ENCODE measurements at regions not wholly inside any gene's neighbourhood (a gene's known extent, or its start where the extent isn't known, plus 50 kb on each side); places are given as distances from the start of the nearest gene placed in this dataset.

- TF ChIP-seq POLR2AphosphoS5 (IDR thresholded peaks at IDR 0.05) (no peak), POLR2A (IDR thresholded peaks at IDR 0.05) (no peak), EP300 (IDR thresholded peaks at IDR 0.05) (no peak)
- TF ChIP-seq, protein P1, sequence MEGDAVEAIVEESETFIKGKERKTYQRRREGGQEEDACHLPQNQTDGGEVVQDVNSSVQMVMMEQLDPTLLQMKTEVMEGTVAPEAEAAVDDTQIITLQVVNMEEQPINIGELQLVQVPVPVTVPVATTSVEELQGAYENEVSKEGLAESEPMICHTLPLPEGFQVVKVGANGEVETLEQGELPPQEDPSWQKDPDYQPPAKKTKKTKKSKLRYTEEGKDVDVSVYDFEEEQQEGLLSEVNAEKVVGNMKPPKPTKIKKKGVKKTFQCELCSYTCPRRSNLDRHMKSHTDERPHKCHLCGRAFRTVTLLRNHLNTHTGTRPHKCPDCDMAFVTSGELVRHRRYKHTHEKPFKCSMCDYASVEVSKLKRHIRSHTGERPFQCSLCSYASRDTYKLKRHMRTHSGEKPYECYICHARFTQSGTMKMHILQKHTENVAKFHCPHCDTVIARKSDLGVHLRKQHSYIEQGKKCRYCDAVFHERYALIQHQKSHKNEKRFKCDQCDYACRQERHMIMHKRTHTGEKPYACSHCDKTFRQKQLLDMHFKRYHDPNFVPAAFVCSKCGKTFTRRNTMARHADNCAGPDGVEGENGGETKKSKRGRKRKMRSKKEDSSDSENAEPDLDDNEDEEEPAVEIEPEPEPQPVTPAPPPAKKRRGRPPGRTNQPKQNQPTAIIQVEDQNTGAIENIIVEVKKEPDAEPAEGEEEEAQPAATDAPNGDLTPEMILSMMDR (IDR thresholded peaks at IDR 0.05): no peak
These were observed 167.4 kb upstream of the LDB2 start for GRCh38 chr4:17065821-17066220.

Measured in suprapubic skin (tissue), 4 donors.